Hepatocyte (in vitro differentiated cells): ENCODE measurements at regions not wholly inside any gene's neighbourhood (a gene's known extent, or its start where the extent isn't known, plus 50 kb on each side); places are given as distances from the start of the nearest gene placed in this dataset.

Experiments
- DNase-seq: peaks from one replicate; pipeline ENCODE4 v3.0.0-alpha.2; 2016; ENCODE audit warnings: low spot score
- H2AFZ ChIP-seq: fragments of 200-600 bp; sonication (generic); 2 replicates; pipeline ENCODE4 v1.6.0; 2016; ENCODE audit warnings: antibody characterized with exemption, mild to moderate bottlenecking
- H3K27ac ChIP-seq: fragments of 200-600 bp; sonication (generic); 2 replicates; pipeline ENCODE4 v1.5.1; 2016; ENCODE audit warnings: mild to moderate bottlenecking
- H3K27me3 ChIP-seq: fragments of 200-600 bp; sonication (generic); 2 replicates; pipeline ENCODE4 v1.6.1; 2016
- H3K36me3 ChIP-seq: fragments of 200-600 bp; sonication (generic); replicated peaks from 2 replicates; pipeline ENCODE4 v1.5.1; 2016; ENCODE audit warnings: low read depth; ENCODE audit not compliant: insufficient read depth
- H3K4me1 ChIP-seq: fragments of 200-600 bp; sonication (generic); 2 replicates; pipeline ENCODE4 v1.5.1; 2016; ENCODE audit warnings: mild to moderate bottlenecking, moderate library complexity; ENCODE audit not compliant: insufficient read depth
- H3K4me2 ChIP-seq: fragments of 200-600 bp; sonication (generic); 2 replicates; pipeline ENCODE4 v1.6.0; 2016
- H3K4me3 ChIP-seq: fragments of 200-600 bp; sonication (generic); 2 replicates; pipeline ENCODE4 v1.5.1; 2016; ENCODE audit warnings: mild to moderate bottlenecking
- H3K79me2 ChIP-seq: fragments of 200-600 bp; sonication (generic); 2 replicates; pipeline ENCODE4 v1.6.0; 2017; ENCODE audit warnings: mild to moderate bottlenecking
- H3K9me2 ChIP-seq: fragments of 200-600 bp; sonication (generic); replicated peaks from 2 replicates; pipeline ENCODE4 v1.6.0; 2017; ENCODE audit warnings: mild to moderate bottlenecking; ENCODE audit not compliant: insufficient read depth
- H3K9me3 ChIP-seq: fragments of 200-600 bp; sonication (generic); 2 replicates; pipeline ENCODE4 v1.5.1; 2016; ENCODE audit warnings: low read depth, mild to moderate bottlenecking
- H4K20me1 ChIP-seq: fragments of 200-600 bp; sonication (generic); 2 replicates; pipeline ENCODE4 v1.6.0; 2016; ENCODE audit warnings: mild to moderate bottlenecking; ENCODE audit not compliant: insufficient read depth, poor library complexity, severe bottlenecking
- CTCF ChIP-seq: fragments of 200-600 bp; sonication (generic); IDR thresholded peaks from 2 replicates; pipeline ENCODE4 v1.5.1; 2016; ENCODE audit warnings: antibody characterized with exemption, mild to moderate bottlenecking; ENCODE audit not compliant: poor library complexity
- EZH2 ChIP-seq: fragments of 200-600 bp; sonication (generic); IDR thresholded peaks from 2 replicates; pipeline ENCODE4 v1.6.1; 2016; ENCODE audit warnings: antibody characterized with exemption, mild to moderate bottlenecking, borderline replicate concordance
- EZH2phosphoT487 ChIP-seq: fragments of 200-600 bp; sonication (generic); IDR thresholded peaks from one replicate; pipeline ENCODE4 v1.6.1; 2018; ENCODE audit warnings: antibody characterized with exemption, mild to moderate bottlenecking, low read depth, moderate library complexity; ENCODE audit not compliant: unreplicated experiment, severe bottlenecking
- WGBS: methylation state at CpG from one replicate; pipeline ENCODE4 v1.1.6; 2016; ENCODE audit warnings: low lambda C conversion rate; ENCODE audit errors: missing lambda C conversion rate; 5-methylcytosine and 5-hydroxymethylcytosine counted together

- no peaks in the 10 kb centered on the region for H3K9me2 ChIP-seq
- H4K20me1 ChIP-seq = no peaks in the 10 kb centered on the region
- no peak for TF ChIP-seq CTCF
- no peak for TF ChIP-seq EZH2phosphoT487
- TF ChIP-seq EZH2 = no peak
- no peak overlapping the region for H3K27ac ChIP-seq
- H2AFZ ChIP-seq = no peak overlapping the region
- DNase-seq = no peak
- no peaks in the 10 kb centered on the region for H3K4me1 ChIP-seq
- no peaks in the 10 kb centered on the region for H3K27me3 ChIP-seq
- no peak overlapping the region for H3K4me2 ChIP-seq
- H3K79me2 ChIP-seq = no peaks in the 10 kb centered on the region
- H3K36me3 ChIP-seq = no peaks in the 10 kb centered on the region
- no peak overlapping the region for H3K4me3 ChIP-seq
- no peaks in the 10 kb centered on the region for H3K9me3 ChIP-seq
Observed at GRCh38 chr12:84807249-84807648, 105.3 kb downstream of the SLC6A15 start.

GRCh38 chr12:84805474-84805858 lies 107.1 kb downstream of the SLC6A15 start:
- Histone ChIP-seq H2AFZ (no peak overlapping the region), H3K9me2 (no peaks in the 10 kb centered on the region), H4K20me1 (no peaks in the 10 kb centered on the region), H3K36me3 (no peaks in the 10 kb centered on the region), H3K4me2 (no peak overlapping the region), H3K27me3 (no peaks in the 10 kb centered on the region), H3K27ac (no peak overlapping the region), H3K79me2 (no peaks in the 10 kb centered on the region), H3K4me3 (no peak overlapping the region), H3K4me1 (no peaks in the 10 kb centered on the region), H3K9me3 (no peaks in the 10 kb centered on the region)
- 14% methylated on average over 2 of the region's 2 CpGs for WGBS
- no peak for TF ChIP-seq EZH2phosphoT487
- TF ChIP-seq EZH2 = no peak
- TF ChIP-seq CTCF = no peak
- no peak for DNase-seq

- Histone ChIP-seq H3K27ac (no peak overlapping the region), H2AFZ (no peak overlapping the region), H3K9me3 (no peaks in the 10 kb centered on the region), H3K4me2 (no peak overlapping the region), H3K27me3 (no peaks in the 10 kb centered on the region), H4K20me1 (no peaks in the 10 kb centered on the region), H3K4me1 (no peaks in the 10 kb centered on the region), H3K4me3 (no peak overlapping the region), H3K79me2 (no peaks in the 10 kb centered on the region), H3K36me3 (no peaks in the 10 kb centered on the region), H3K9me2 (no peaks in the 10 kb centered on the region)
- DNase-seq = no peak
- 72% methylated on average over 6 of the region's 6 CpGs for WGBS
- TF ChIP-seq EZH2phosphoT487 (no peak), CTCF (no peak), EZH2 (no peak)
Observed at GRCh38 chr12:84804691-84805473, 107.7 kb downstream of the SLC6A15 start.
